Lower leg skin (tissue), 4 donors: ENCODE measurements at regions not wholly inside any gene's neighbourhood (a gene's known extent, or its start where the extent isn't known, plus 50 kb on each side); places are given as distances from the start of the nearest gene placed in this dataset.

Experiments used
- DNase-seq, 2 donors: peaks; one replicate each; pipeline ENCODE4 v3.0.0-alpha.2; 2019; ENCODE audit warnings: low spot score in 2 of 2
- H3K4me3 ChIP-seq: fragments of 200-600 bp; sonication (generic); 2 replicates; pipeline ENCODE4 v1.5.1; 2017; ENCODE audit warnings: mild to moderate bottlenecking, low read depth; ENCODE audit not compliant: poor library complexity, severe bottlenecking
- POLR2A ChIP-seq, 2 donors: fragments of 450-650 bp; IDR thresholded peaks; one replicate each; pipeline ENCODE4 v1.6.1; 2016 to 2017; ENCODE audit warnings: antibody characterized with exemption in 2 of 2, mild to moderate bottlenecking in 1 of 2, moderate library complexity in 1 of 2
- WGBS, 2 donors: methylation state at CpG; one replicate each; pipeline ENCODE4 v1.1.5; 2018; 5-methylcytosine and 5-hydroxymethylcytosine counted together
- intact Hi-C: fragments of 100-400 bp; cut with DNase I; formaldehyde crosslinking; loops from one replicate; pipeline ENCODE4 v1.15.0; 2023; ENCODE audit warnings: low total_unique reads
- TF ChIP-seq, protein P1 (sequence below), 3 donors: fragments of 450-650 bp; IDR thresholded peaks; one replicate each; pipeline ENCODE4 v1.5.1; 2016; ENCODE audit warnings: antibody characterized with exemption in 3 of 3, mild to moderate bottlenecking in 3 of 3, moderate library complexity in 2 of 3

DNA sequence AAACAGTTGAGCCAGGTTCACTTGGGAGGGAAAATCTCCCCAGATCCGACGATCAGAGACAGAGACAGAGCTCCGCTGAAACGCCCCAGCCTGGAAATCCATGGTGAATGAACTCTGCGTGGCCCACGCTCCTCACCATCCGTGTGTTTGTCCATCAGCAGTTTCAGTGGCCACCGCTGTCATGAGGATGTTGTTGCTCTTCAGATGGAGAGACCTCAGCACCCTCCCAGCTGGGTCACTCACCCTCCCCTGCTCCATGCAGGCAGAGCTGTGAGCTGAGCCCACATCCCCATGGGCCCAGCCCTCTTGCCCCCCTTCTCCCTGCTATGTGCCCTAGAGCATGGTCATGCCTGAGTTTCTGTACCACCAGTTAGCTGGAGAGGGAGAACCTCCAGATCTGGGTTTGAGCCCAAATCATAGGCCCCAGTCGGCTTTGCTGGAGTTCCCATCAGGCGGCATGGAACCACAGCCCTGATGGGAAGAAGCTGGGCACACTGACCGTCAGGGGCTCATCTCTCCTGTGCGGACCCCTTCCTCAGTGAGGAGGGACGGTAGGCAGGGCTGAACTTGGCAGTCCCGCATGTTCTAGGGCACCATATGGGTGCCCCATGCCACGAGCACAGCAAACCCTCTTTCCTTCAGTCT is 154.4 kb upstream of the COL5A1 start:
- intact Hi-C loops = no loop called here

DNA sequence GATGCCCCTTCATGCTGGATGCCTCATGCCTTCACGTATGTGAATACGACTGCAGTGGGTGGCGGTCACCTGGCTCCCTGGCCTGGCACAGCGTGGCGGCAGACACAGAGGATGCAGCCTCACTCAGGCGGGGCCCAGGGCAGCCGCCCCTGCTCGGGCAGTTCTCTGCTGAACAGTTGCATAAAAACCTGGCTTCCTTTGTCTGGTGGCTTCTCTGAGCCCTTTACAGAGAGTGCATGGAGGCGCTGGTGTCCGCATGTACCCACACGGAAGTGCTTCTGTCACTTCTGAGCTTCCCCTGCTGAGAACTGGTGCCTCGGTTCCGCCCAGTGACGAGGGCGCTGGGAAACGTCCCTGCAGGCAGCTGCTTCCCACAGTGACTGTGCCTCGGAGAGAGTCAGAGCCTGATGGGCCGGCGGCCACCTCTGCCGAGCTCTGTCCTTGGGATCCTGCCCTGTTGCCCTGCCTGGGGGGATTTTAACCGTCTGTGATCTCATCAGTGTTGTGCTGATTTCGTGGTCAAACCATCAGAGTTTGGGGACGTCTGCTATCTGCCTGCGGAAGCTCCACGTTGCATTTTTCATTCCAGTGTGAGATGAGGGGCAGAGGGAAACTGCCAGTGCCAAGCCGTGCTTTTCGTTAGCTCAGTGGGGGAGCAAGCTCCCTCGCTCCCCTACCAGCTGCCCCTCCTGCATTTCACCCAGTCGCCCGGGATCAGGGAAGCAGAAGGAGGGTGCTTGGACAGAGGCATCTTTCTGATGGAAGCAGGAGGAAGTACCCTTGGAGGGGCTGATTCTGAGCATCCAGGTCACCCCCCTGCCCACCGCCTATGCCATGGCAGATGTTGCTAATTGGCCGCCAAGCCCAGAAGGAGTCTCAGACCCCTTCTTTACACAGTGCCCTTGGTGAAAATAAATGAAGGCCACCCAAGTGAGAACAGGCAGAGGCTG is 153.0 kb upstream of the COL5A1 start:
- H3K4me3 ChIP-seq = no peak overlapping the region
- intact Hi-C loops = no loop called here
- DNase-seq = peak in 1 of 2 donors; percentile 90
- TF ChIP-seq, protein P1, sequence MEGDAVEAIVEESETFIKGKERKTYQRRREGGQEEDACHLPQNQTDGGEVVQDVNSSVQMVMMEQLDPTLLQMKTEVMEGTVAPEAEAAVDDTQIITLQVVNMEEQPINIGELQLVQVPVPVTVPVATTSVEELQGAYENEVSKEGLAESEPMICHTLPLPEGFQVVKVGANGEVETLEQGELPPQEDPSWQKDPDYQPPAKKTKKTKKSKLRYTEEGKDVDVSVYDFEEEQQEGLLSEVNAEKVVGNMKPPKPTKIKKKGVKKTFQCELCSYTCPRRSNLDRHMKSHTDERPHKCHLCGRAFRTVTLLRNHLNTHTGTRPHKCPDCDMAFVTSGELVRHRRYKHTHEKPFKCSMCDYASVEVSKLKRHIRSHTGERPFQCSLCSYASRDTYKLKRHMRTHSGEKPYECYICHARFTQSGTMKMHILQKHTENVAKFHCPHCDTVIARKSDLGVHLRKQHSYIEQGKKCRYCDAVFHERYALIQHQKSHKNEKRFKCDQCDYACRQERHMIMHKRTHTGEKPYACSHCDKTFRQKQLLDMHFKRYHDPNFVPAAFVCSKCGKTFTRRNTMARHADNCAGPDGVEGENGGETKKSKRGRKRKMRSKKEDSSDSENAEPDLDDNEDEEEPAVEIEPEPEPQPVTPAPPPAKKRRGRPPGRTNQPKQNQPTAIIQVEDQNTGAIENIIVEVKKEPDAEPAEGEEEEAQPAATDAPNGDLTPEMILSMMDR (IDR thresholded peaks at IDR 0.05) = no peak
- no peak for TF ChIP-seq POLR2A (IDR thresholded peaks at IDR 0.05)
- 44 to 58% methylated on average over 25 to 32 of the region's 32 CpGs for WGBS, 2 donors

More for the DNA sequence above, 154.4 kb upstream of the COL5A1 start:
- peak in 1 of 2 donors; percentile 34 for DNase-seq
- WGBS, 2 donors = 93 to 98% methylated on average over 15 of the region's 15 CpGs
- no peak overlapping the region for H3K4me3 ChIP-seq
- TF ChIP-seq, protein P1 (IDR thresholded peaks at IDR 0.05) = no peak
- no peak for TF ChIP-seq POLR2A (IDR thresholded peaks at IDR 0.05)

DNA sequence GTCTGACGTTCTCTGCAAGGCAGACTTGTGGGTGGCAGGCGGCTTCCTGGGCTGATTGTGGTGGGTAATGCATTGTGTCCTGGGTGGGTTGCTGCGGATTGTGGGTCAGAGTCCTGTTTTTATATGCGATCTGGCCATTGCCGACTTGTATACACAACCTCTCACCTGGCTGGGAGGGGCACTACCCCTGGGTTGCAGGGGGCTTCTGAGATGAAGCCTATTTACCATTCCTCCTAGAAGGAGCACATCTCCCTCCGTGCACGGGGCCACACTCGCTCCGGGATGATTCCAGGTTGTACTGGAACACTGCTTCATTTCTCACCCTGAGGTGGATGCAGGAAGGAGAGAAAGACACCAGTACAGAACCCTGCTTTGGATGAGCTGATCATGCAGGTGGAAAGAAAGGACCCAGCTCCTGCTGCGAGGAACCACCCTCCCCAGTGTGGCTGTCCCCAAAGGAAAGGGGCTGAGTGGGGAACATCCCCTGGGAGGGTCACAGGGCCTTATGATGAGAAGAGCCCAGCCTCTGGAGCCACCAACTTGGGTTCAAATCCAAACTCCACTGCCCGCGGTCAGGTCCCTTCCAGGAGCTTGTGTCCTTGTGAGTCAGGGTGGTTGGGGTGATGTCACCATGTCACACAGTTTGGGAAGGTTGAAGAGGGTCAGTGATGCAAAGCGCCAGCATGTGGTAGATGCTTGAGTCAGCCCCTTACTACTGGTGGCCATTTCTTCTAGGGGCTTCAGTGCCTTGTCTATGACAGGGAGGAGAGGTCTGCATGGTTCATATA is 151.8 kb upstream of the COL5A1 start:
- TF ChIP-seq POLR2A (IDR thresholded peaks at IDR 0.05) = no peak
- TF ChIP-seq, protein P1 (IDR thresholded peaks at IDR 0.05) = no peak
- H3K4me3 ChIP-seq = no peak overlapping the region
- 92 to 96% methylated on average over 12 to 13 of the region's 13 CpGs for WGBS, 2 donors
- intact Hi-C loops = no loop called here
- peak in 1 of 2 donors; percentile 80 for DNase-seq

DNA sequence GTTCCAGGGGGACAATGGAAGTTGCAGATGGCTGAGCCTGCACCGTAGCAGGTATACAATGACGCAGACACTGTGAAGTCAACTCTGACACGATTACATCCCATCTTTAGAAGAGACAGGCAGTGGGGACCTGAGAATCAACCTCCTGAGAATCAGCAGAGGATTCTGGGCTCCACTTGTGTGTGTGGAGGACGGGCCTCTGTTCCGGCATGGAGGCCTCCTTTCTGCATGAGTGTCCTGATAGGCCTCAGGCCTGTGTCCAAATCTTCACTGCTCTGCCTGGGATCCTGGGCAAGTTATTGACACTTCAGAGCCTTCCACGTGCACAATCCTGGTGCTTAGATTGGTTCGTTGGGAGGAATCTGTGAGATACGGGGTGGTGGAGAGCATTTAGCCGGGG is 151.2 kb upstream of the COL5A1 start:
- no peak for TF ChIP-seq POLR2A (IDR thresholded peaks at IDR 0.05)
- TF ChIP-seq, protein P1 (IDR thresholded peaks at IDR 0.05) = no peak
- WGBS, 2 donors = 87 to 94% methylated on average over 9 of the region's 9 CpGs
- H3K4me3 ChIP-seq = no peak overlapping the region
- DNase-seq = peak in 1 of 2 donors; percentile 69
- intact Hi-C loops = no loop called here

DNA sequence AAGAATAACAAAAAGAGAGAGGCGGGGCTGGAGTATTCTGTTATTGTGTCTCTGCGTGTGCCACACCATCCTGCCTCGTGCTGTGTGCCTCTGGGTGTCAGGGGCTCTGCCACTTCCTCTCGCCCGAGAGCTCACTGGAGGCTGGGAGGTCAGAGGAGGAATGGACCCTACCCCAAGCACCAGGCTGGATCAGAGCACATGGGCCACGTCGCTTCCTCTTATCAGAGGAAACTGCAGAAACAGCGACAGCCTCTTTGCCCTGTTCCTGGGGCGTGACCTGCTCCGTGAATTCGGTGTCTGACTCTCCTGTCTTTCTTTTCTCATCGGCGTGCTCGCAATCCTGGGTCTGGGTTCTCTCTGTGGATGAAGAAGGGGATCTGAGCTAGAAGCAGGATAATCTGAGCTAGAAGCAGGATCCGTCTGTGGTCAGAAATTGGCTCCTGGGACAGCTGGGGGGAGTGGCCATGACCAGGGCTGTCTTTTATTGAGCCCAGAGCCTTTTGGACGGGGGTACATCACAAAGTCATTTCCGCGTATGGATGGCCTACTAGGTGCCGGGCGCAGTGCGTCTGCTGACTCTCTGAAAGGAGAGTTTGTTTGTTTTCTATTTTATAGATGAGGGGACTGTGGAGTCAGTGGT is 150.3 kb upstream of the COL5A1 start:
- WGBS, 2 donors = 87 to 90% methylated on average over 21 of the region's 21 CpGs
- H3K4me3 ChIP-seq = no peak overlapping the region
- TF ChIP-seq, protein P1 (IDR thresholded peaks at IDR 0.05) = no peak
- no peak for TF ChIP-seq POLR2A (IDR thresholded peaks at IDR 0.05)
- intact Hi-C loops = no loop called here
- DNase-seq = peak in 1 of 2 donors; percentile 78
